Hepatocyte (in vitro differentiated cells): ENCODE measurements at regions not wholly inside any gene's neighbourhood (a gene's known extent, or its start where the extent isn't known, plus 50 kb on each side); places are given as distances from the start of the nearest gene placed in this dataset.
"Not testable (repeated sequence)": the region's sequence is repeated elsewhere in the genome, so short reads cannot be mapped to it uniquely, and the experiment has no call there.

Experiments
- DNase-seq: peaks from one replicate; pipeline ENCODE4 v3.0.0-alpha.2; 2016; ENCODE audit warnings: low spot score
- H2AFZ ChIP-seq: fragments of 200-600 bp; sonication (generic); 2 replicates; pipeline ENCODE4 v1.6.0; 2016; ENCODE audit warnings: antibody characterized with exemption, mild to moderate bottlenecking
- H3K27ac ChIP-seq: fragments of 200-600 bp; sonication (generic); 2 replicates; pipeline ENCODE4 v1.5.1; 2016; ENCODE audit warnings: mild to moderate bottlenecking
- H3K27me3 ChIP-seq: fragments of 200-600 bp; sonication (generic); 2 replicates; pipeline ENCODE4 v1.6.1; 2016
- H3K36me3 ChIP-seq: fragments of 200-600 bp; sonication (generic); replicated peaks from 2 replicates; pipeline ENCODE4 v1.5.1; 2016; ENCODE audit warnings: low read depth; ENCODE audit not compliant: insufficient read depth
- H3K4me1 ChIP-seq: fragments of 200-600 bp; sonication (generic); 2 replicates; pipeline ENCODE4 v1.5.1; 2016; ENCODE audit warnings: mild to moderate bottlenecking, moderate library complexity; ENCODE audit not compliant: insufficient read depth
- H3K4me2 ChIP-seq: fragments of 200-600 bp; sonication (generic); 2 replicates; pipeline ENCODE4 v1.6.0; 2016
- H3K4me3 ChIP-seq: fragments of 200-600 bp; sonication (generic); 2 replicates; pipeline ENCODE4 v1.5.1; 2016; ENCODE audit warnings: mild to moderate bottlenecking
- H3K79me2 ChIP-seq: fragments of 200-600 bp; sonication (generic); 2 replicates; pipeline ENCODE4 v1.6.0; 2017; ENCODE audit warnings: mild to moderate bottlenecking
- H3K9me2 ChIP-seq: fragments of 200-600 bp; sonication (generic); replicated peaks from 2 replicates; pipeline ENCODE4 v1.6.0; 2017; ENCODE audit warnings: mild to moderate bottlenecking; ENCODE audit not compliant: insufficient read depth
- H3K9me3 ChIP-seq: fragments of 200-600 bp; sonication (generic); 2 replicates; pipeline ENCODE4 v1.5.1; 2016; ENCODE audit warnings: low read depth, mild to moderate bottlenecking
- H4K20me1 ChIP-seq: fragments of 200-600 bp; sonication (generic); 2 replicates; pipeline ENCODE4 v1.6.0; 2016; ENCODE audit warnings: mild to moderate bottlenecking; ENCODE audit not compliant: insufficient read depth, poor library complexity, severe bottlenecking
- EZH2 ChIP-seq: fragments of 200-600 bp; sonication (generic); IDR thresholded peaks from 2 replicates; pipeline ENCODE4 v1.6.1; 2016; ENCODE audit warnings: antibody characterized with exemption, mild to moderate bottlenecking, borderline replicate concordance
- EZH2phosphoT487 ChIP-seq: fragments of 200-600 bp; sonication (generic); IDR thresholded peaks from one replicate; pipeline ENCODE4 v1.6.1; 2018; ENCODE audit warnings: antibody characterized with exemption, mild to moderate bottlenecking, low read depth, moderate library complexity; ENCODE audit not compliant: unreplicated experiment, severe bottlenecking
- WGBS: methylation state at CpG from one replicate; pipeline ENCODE4 v1.1.6; 2016; ENCODE audit warnings: low lambda C conversion rate; ENCODE audit errors: missing lambda C conversion rate; 5-methylcytosine and 5-hydroxymethylcytosine counted together
- TF ChIP-seq, protein P1 (sequence below): fragments of 200-600 bp; sonication (generic); IDR thresholded peaks from 2 replicates; pipeline ENCODE4 v1.5.1; 2016; ENCODE audit warnings: antibody characterized with exemption, mild to moderate bottlenecking; ENCODE audit not compliant: poor library complexity

DNA sequence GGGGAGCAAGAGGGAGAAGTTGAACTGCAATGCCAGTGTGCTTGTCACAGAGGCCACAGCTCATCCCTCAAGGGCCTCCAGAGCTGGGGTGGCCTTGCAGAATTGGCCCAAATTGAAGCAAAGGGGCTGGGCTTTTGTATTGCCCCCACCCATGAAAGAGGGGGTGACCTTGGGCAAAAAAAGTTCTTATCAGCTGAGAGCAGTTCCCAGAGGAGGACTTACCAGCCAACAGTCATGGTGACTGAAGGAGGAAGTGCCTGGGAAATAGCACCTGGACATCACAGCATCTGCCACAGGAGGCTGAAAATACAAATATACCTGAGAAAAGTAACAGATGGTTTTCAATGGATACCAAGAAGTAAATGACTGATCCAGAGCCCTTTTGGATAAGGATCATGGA, 262.4 kb downstream of the MID1IP1 start:
- H3K4me3 ChIP-seq = no peak overlapping the region
- no peaks in the 10 kb centered on the region for H3K79me2 ChIP-seq
- H3K4me1 ChIP-seq = no peaks in the 10 kb centered on the region
- DNase-seq = no peak
- H3K9me2 ChIP-seq = no peaks in the 10 kb centered on the region
- no peaks in the 10 kb centered on the region for H3K27me3 ChIP-seq
- no peaks in the 10 kb centered on the region for H3K36me3 ChIP-seq
- H3K4me2 ChIP-seq = no peak overlapping the region
- TF ChIP-seq EZH2phosphoT487 (no peak), EZH2 (no peak)
- TF ChIP-seq, protein P1, sequence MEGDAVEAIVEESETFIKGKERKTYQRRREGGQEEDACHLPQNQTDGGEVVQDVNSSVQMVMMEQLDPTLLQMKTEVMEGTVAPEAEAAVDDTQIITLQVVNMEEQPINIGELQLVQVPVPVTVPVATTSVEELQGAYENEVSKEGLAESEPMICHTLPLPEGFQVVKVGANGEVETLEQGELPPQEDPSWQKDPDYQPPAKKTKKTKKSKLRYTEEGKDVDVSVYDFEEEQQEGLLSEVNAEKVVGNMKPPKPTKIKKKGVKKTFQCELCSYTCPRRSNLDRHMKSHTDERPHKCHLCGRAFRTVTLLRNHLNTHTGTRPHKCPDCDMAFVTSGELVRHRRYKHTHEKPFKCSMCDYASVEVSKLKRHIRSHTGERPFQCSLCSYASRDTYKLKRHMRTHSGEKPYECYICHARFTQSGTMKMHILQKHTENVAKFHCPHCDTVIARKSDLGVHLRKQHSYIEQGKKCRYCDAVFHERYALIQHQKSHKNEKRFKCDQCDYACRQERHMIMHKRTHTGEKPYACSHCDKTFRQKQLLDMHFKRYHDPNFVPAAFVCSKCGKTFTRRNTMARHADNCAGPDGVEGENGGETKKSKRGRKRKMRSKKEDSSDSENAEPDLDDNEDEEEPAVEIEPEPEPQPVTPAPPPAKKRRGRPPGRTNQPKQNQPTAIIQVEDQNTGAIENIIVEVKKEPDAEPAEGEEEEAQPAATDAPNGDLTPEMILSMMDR = no peak
- no peak overlapping the region for H2AFZ ChIP-seq
- H3K9me3 ChIP-seq = no peaks in the 10 kb centered on the region
- no peaks in the 10 kb centered on the region for H4K20me1 ChIP-seq
- H3K27ac ChIP-seq = no peak overlapping the region

DNA sequence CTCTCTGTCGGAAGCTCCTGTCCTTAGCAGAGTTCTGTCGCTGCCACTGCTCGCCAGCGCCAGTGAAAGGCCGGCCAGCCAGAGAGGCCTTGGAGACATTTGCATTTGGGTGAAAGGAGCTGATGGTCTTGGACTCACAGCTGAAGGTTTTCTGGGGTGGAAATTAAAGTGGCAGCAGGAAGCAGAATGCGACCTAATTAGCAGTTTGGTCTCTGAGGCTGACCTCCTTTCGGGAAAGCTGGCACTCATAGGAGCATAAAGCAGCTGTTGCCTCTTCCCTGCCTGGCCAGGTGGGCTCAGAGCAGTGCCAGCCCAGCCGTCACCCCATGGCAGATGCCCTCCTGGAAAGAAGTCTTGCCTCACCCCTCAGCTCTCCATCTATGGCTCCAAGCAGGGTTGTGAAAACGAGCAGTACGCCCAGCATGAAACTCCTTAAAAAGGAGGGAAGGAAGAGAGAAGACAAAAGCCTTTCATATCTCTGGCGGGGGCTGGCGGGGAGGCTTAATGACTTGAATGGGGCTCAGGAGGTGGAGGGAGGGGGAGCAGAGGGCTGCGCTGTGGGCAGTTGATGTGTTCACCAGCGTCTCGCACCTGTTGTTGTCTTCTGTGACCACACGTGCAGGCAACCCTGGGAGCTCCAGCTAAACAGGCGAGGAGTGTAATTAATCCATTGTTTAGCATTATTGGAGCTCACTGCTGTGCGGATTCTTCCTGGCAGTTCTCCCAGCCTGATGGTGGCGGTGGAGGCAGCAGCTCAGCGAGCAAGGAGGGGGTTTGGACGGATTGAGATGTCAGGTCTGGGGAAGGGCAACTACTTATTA, 264.0 kb downstream of the MID1IP1 start:
- Histone ChIP-seq H3K79me2 (no peaks in the 10 kb centered on the region), H3K4me3 (no peak overlapping the region), H3K9me3 (no peaks in the 10 kb centered on the region), H3K4me2 (no peak overlapping the region), H2AFZ (no peak overlapping the region), H3K27ac (no peak overlapping the region), H3K4me1 (no peaks in the 10 kb centered on the region), H4K20me1 (no peaks in the 10 kb centered on the region), H3K27me3 (no peaks in the 10 kb centered on the region), H3K36me3 (no peaks in the 10 kb centered on the region), H3K9me2 (no peaks in the 10 kb centered on the region)
- WGBS = 59% methylated on average over 20 of the region's 21 CpGs
- TF ChIP-seq EZH2 (no peak), EZH2phosphoT487 (no peak)
- TF ChIP-seq, protein P1 = no peak
- no peak for DNase-seq

DNA sequence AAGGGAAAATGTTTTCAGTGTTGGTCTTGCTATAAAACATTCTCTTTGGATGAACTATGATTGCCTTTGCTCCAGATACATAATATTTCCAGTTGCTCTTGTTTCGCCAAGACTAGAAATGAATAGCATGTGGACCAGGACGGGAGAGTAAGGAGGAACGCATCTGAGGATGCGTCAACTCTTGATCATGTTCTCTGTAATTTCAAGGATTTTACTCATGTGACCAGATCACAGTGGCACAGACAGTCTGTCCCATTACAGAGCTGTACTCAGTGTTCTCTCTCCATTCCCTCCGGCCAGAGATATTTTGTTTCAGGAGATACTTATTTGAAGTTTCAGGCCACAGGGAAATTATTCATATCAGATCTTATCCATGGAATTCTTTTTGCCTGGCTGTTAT, 266.6 kb downstream of the MID1IP1 start:
- Histone ChIP-seq H3K9me3 (no peaks in the 10 kb centered on the region), H3K4me1 (no peaks in the 10 kb centered on the region), H3K27me3 (no peaks in the 10 kb centered on the region), H3K79me2 (no peaks in the 10 kb centered on the region), H3K9me2 (no peaks in the 10 kb centered on the region), H2AFZ (no peak overlapping the region), H3K4me2 (no peak overlapping the region), H3K36me3 (no peaks in the 10 kb centered on the region), H4K20me1 (no peaks in the 10 kb centered on the region), H3K27ac (no peak overlapping the region), H3K4me3 (no peak overlapping the region)
- no peak for DNase-seq
- 91% methylated on average over 5 of the region's 5 CpGs for WGBS
- TF ChIP-seq, protein P1 = no peak
- no peak for TF ChIP-seq EZH2phosphoT487
- no peak for TF ChIP-seq EZH2

DNA sequence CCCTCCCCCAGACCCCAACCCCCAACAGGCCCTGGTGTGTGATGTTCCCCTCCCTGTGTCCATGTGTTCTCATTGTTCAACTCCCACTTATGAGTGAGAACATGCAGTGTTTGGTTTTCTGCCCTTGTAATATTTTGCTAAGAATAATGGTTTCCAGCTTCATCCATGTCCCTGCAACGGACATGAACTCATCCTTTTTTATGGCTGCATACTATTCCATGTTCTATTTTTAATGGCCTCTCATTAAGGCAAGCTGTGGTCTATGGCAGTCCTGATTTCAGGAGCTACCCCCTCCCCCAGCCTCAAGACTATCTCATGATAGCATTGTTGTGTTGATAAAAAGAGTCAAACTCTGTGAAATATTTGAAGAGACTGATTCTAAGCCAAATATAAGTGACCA, 267.4 kb downstream of the MID1IP1 start:
- not testable (repeated sequence) for H3K4me2 ChIP-seq, H2AFZ ChIP-seq, H3K27ac ChIP-seq, H3K79me2 ChIP-seq, H3K36me3 ChIP-seq, H4K20me1 ChIP-seq, H3K4me1 ChIP-seq, H3K9me3 ChIP-seq, H3K9me2 ChIP-seq, H3K4me3 ChIP-seq, H3K27me3 ChIP-seq, DNase-seq
- WGBS = 67% methylated on average over 1 of the region's 1 CpG
